ENCODE measurements at regions not wholly inside any gene's neighbourhood (a gene's known extent, or its start where the extent isn't known, plus 50 kb on each side); places are given as distances from the start of the nearest gene placed in this dataset.
"Not testable (repeated sequence)": the region's sequence is repeated elsewhere in the genome, so short reads cannot be mapped to it uniquely, and the experiment has no call there.

GRCh38 chr6:170058878-170059485, 231.9 kb downstream of the DLL1 start:
- DNase-seq (ENCODE audit: low read depth) = no peak
- H3K4me3 ChIP-seq (ENCODE audit: low read depth, low read length) = no peak overlapping the region
- in situ Hi-C loops (cut with HindIII; ENCODE audit: low sequenced_read_pairs) = no loop called here
- no peak for TF ChIP-seq CTCF (IDR thresholded peaks at IDR 0.05; ENCODE audit: low read depth, low read length, missing control alignments)

GRCh38 chr6:170057961-170058877, 232.7 kb downstream of the DLL1 start:
- no peak for DNase-seq (ENCODE audit: low read depth)
- in situ Hi-C loops (cut with HindIII; ENCODE audit: low sequenced_read_pairs) = no loop called here
- H3K4me3 ChIP-seq (ENCODE audit: low read depth, low read length) = no peak overlapping the region
- TF ChIP-seq CTCF (IDR thresholded peaks at IDR 0.05; ENCODE audit: low read depth, low read length, missing control alignments) = no peak

- no peak for TF ChIP-seq CTCF (IDR thresholded peaks at IDR 0.05; ENCODE audit: low read depth, low read length, missing control alignments)
- DNase-seq (ENCODE audit: low read depth) = no peak
- in situ Hi-C loops (cut with HindIII; ENCODE audit: low sequenced_read_pairs) = no loop called here
- no peak overlapping the region for H3K4me3 ChIP-seq (ENCODE audit: low read depth, low read length)
These were observed 233.7 kb downstream of the DLL1 start for GRCh38 chr6:170057034-170057734.

- H3K4me3 ChIP-seq (ENCODE audit: low read depth, low read length) = no peak overlapping the region
- in situ Hi-C loops (cut with HindIII; ENCODE audit: low sequenced_read_pairs) = no loop called here
- no peak for DNase-seq (ENCODE audit: low read depth)
- no peak for TF ChIP-seq CTCF (IDR thresholded peaks at IDR 0.05; ENCODE audit: low read depth, low read length, missing control alignments)
These were observed 234.6 kb downstream of the DLL1 start for GRCh38 chr6:170056278-170056711.

- H3K4me3 ChIP-seq (ENCODE audit: low read depth, low read length); in situ Hi-C loops (cut with HindIII; ENCODE audit: low sequenced_read_pairs); DNase-seq (ENCODE audit: low read depth): not testable (repeated sequence)
These were observed 235.1 kb downstream of the DLL1 start for GRCh38 chr6:170055797-170056196.

- in situ Hi-C loops (cut with HindIII; ENCODE audit: low sequenced_read_pairs) = no loop called here
- DNase-seq (ENCODE audit: low read depth) = no peak
- no peak for TF ChIP-seq CTCF (IDR thresholded peaks at IDR 0.05; ENCODE audit: low read depth, low read length, missing control alignments)
- no peak overlapping the region for H3K4me3 ChIP-seq (ENCODE audit: low read depth, low read length)
These were observed 236.8 kb downstream of the DLL1 start for GRCh38 chr6:170053966-170054661.

All from astrocyte of the cerebellum (primary cell).